ENCODE measurements at regions not wholly inside any gene's neighbourhood (a gene's known extent, or its start where the extent isn't known, plus 50 kb on each side); places are given as distances from the start of the nearest gene placed in this dataset.

DNA sequence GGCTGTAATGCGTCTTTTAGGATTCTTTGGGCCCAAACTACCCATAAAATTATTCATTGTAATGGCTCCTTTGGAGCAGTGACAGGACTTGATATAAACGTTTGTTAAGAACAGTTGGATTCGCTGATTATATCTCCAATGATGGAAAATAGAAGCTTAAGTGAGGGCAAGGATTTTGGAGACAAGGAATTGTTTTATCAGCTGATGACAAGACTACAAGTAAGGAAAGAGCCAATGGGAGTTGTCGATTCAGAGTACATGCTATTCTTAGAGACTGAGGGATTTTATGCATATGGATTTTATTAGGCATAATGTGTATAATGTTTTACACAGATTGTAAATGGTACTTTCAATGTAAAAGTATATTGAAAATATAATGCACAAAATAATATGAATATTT is 425.5 kb upstream of the RIOK2 start:
- no peak for TF ChIP-seq ZFX (IDR thresholded peaks at IDR 0.05)
- TF ChIP-seq, protein P1, sequence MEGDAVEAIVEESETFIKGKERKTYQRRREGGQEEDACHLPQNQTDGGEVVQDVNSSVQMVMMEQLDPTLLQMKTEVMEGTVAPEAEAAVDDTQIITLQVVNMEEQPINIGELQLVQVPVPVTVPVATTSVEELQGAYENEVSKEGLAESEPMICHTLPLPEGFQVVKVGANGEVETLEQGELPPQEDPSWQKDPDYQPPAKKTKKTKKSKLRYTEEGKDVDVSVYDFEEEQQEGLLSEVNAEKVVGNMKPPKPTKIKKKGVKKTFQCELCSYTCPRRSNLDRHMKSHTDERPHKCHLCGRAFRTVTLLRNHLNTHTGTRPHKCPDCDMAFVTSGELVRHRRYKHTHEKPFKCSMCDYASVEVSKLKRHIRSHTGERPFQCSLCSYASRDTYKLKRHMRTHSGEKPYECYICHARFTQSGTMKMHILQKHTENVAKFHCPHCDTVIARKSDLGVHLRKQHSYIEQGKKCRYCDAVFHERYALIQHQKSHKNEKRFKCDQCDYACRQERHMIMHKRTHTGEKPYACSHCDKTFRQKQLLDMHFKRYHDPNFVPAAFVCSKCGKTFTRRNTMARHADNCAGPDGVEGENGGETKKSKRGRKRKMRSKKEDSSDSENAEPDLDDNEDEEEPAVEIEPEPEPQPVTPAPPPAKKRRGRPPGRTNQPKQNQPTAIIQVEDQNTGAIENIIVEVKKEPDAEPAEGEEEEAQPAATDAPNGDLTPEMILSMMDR (conservative IDR thresholded peaks at IDR 0.05) = no peak
- no peak overlapping the region for H3K27ac ChIP-seq

DNA sequence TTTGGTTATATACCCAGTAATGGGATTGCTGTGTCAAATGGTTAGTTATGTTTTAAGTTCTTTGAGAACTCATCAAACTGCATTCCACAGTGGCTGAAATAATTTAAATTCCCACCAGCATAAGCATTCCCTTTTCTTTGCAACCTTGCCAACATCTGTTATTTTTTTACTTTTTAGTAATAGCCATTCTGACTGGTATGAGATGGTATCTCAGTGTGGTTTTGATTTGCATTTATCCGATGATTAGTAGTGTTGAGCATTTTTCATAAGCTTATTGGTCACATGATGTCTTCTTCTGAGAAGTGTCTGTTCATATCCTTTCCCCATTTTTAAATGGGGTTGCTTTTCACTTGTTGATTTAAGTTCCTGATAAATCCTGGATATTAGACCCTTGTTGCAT is 435.7 kb upstream of the RIOK2 start:
- no peak overlapping the region for H3K27ac ChIP-seq
- TF ChIP-seq ZFX (IDR thresholded peaks at IDR 0.05) = no peak
- TF ChIP-seq, protein P1 (conservative IDR thresholded peaks at IDR 0.05) = no peak

DNA sequence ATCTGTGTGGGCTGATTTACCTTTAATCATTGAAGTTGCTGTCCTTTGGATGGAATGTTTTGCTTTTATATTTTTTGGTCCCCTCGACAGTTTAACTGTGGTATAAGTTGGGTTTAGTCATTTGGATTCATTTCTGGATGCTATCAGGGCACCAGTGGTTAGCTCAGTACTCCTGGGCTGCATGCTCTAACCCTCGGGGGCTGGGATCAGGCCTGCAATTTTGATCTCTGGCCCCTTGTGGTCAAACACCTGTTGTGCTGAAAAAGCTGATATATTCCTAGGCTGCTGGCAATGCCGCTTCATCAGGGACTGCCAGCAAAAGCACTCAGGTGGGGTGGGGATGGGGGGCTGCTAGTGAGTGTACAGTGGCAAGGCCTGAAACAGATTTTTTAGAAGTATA is 440.4 kb upstream of the RIOK2 start:
- TF ChIP-seq, protein P1 (conservative IDR thresholded peaks at IDR 0.05) = no peak
- no peak for TF ChIP-seq ZFX (IDR thresholded peaks at IDR 0.05)
- no peak overlapping the region for H3K27ac ChIP-seq

DNA sequence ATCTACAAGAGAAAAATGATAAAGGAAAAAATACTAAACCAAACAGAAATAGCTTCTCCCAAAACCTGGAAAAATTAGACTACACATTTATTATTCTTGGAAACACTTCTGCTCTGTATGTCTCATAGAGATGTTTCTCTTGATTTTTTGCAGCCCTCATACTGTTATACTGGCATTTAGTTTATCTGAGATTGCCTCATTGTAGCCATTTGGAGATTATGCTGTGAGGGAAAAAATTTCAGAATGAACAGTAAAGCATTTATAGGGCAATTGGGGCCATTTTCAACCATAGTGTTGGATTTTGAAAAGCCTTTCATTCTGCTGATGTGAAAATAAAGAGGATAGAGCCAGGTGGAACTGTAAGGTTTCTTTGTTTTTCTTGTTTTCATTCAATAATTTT is 441.8 kb upstream of the RIOK2 start:
- no peak overlapping the region for H3K27ac ChIP-seq
- TF ChIP-seq ZFX (IDR thresholded peaks at IDR 0.05) = no peak
- TF ChIP-seq, protein P1 (conservative IDR thresholded peaks at IDR 0.05) = no peak

DNA sequence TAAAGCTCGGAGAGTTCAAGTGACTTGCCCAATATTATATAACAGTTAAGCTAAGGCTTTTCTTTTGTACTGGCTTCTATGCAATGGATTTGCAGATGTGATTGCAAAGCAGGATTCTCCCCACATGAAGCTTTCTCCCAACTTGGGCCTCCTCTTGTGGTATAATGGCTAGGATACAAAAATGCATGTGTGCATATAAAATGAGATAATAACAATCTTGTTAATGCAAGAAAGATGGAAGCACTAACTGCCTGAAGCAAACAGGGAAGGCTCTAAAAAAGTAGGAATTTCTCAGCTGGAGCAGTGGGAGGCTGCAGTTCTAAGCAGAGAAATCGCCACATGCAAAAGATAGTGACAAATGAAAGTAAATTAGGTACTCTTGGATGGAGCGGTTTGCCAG is 444.2 kb upstream of the RIOK2 start:
- no peak overlapping the region for H3K27ac ChIP-seq
- TF ChIP-seq ZFX (IDR thresholded peaks at IDR 0.05) = no peak
- TF ChIP-seq, protein P1 (conservative IDR thresholded peaks at IDR 0.05) = no peak

DNA sequence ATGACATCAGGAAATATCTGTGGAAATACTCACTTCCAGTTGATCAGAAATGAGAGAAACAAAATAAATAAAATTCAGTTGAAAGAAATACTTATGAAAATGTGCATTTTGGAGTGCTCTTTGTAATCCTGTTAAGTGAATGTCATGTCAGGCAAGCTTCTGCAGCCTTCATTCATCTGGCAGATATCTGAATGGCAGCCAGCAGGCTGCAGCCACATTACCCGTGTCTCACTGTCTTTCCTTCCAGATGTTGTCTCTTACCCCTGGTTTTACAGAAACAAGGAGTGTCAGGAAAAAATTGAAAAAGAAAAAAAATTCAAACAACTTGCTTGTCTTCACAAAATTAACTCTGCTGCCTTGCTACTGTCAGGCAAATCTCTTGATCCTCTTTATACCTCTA is 445.0 kb upstream of the RIOK2 start:
- TF ChIP-seq, protein P1 (conservative IDR thresholded peaks at IDR 0.05) = no peak
- no peak for TF ChIP-seq ZFX (IDR thresholded peaks at IDR 0.05)
- H3K27ac ChIP-seq = no peak overlapping the region

DNA sequence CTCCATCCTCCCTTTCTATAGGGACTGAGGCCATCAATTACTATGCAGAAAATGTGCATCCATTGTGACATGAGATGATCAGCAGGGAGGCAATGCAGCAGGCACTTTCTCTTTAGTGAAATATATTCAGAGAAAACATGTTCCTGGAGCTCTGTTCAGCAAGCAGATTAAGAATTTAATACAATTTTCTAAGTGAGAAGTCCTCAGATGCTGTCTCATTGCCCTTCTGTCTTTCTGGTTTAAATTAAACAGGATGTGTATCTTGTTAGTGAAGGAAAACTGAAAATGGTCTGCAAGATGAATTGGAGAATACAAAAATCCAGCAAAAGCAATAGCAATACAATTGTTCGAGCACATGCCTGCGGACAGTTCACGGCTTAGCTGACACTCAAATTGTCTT is 445.8 kb upstream of the RIOK2 start:
- H3K27ac ChIP-seq = no peak overlapping the region
- no peak for TF ChIP-seq ZFX (IDR thresholded peaks at IDR 0.05)
- TF ChIP-seq, protein P1 (conservative IDR thresholded peaks at IDR 0.05) = no peak

Measured in C4-2B (cell line).